ENCODE measurements at regions not wholly inside any gene's neighbourhood (a gene's known extent, or its start where the extent isn't known, plus 50 kb on each side); places are given as distances from the start of the nearest gene placed in this dataset.
A peak's percentile ranks its signal among the peaks of the same experiment; 100 is the strongest.
"Not testable (repeated sequence)": the region's sequence is repeated elsewhere in the genome, so short reads cannot be mapped to it uniquely, and the experiment has no call there.

DNA sequence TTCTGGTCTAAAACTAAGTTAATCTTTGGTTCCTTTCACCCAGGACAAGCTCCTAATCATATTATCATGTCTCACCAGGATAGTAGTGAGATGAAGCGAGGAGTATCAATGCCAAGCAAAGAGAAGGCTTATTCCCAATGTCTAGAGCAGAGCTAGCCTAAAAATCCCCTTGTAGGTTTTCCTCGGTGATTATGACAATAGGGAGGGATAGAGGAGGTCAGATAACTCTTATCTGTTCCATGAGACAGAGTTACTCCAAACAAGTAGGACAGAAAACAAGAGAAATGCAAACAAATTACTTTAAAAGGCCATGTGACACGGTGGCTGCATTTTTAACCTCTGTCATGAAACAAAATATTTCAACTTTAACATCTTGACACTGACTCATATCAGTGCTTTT lies 623.1 kb downstream of the ADCYAP1 start:
- ATAC-seq (no peak), DNase-seq (ENCODE audit: low spot score) (no peak)

DNA sequence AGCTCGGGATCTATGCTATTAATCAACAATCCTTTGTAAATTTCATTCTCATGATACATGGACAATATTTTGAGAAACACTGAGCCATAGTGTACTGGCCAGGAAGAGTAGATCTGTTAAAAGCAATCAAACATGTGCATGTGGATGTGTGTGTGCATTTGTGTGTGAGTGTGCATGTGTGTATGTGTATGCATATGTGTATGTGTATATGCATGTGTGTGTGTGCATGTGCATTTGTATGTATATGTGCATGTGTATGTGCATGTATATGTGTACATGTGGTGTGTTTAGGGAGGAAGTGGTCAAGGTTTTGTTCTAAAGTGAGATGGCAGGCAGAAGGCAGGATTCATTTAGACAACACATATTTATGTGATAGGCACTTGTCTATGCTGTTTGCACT lies 623.8 kb downstream of the ADCYAP1 start:
- no peak for DNase-seq (ENCODE audit: low spot score)
- ATAC-seq, result no peak

DNA sequence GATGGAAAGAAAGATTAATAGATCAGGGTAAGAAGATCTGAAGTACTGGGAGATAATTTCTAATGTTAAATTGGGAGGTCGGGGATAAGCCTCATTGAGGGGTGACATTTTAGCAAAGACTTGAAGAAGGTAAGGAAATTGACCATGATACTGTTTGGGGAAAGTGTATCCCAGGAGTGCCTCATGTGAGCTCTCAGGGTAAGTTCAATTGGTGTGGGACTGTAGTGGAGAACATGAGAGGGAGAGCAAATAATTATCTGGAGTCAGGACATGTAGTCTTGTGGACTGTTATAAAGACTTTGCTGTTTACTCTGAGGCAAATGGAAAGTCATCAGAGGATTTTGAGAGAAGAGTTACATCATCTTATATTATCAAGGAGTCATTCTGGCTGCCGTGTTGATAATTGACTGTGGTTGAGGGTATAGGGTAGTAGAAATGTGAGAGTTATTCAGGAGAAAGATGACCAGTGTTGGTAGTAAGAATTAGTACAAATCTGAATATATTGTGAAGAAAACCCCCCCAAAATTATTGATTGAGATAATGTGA lies 624.4 kb downstream of the ADCYAP1 start:
- DNase-seq (ENCODE audit: low spot score), result no peak

DNA sequence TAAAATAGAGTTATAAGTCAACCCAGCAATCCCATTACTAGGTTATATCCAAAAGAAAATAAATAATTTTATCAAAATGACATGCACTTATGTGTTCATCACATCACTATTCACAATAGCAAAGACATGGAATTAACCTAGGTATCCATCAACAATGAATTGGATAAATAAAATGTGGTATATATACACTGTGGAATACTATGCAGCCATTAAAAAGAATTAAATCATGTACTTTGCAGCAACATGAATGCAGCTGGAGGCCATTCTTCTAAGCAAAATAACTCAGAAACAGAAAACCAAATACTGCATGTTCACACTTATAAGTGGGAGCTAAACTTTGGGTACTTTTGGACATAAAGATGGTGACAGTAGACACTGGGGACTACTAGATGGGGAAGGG lies 626.0 kb downstream of the ADCYAP1 start:
- ATAC-seq (no peak), DNase-seq (ENCODE audit: low spot score) (no peak)

More for the DNA sequence above, 624.4 kb downstream of the ADCYAP1 start:
- no peak for ATAC-seq

DNA sequence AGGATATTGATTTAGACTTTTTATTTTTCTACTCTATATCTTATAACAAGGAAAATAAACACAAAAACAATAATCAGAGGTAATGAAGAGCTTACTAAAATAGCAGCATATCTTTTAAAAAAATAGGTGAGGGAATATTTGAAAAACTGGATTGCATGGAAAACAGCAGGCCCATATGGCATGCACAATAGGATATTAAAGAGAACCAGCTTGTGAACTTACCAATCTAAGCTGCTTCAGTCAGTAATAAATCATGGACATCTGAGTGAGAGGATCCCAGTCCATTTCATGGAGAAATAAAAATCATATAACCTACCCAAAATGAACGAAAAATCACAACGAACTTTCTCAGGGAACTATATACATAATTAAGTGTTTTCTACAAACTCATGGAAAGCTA lies 634.6 kb downstream of the ADCYAP1 start:
- ATAC-seq (no peak), DNase-seq (ENCODE audit: low spot score) (no peak)

DNA sequence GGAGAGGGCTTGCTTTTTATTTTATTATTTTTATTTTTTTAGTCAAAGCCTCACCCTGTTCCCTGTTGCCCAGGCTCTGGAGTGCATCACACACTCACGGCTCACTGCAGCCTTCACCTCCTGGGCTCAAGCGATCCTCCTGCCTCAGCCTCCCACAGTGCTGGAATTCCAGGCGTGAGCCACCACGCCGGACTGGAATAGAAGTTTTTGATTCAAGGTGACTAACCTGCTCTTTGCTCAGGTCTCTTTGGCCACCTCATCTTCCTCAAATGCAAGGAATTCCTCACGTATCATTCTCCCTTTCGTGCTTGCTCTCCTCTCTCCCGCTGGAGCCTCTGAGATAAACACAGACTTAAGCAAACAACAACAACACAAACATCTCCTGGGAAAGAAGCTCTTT lies 636.8 kb downstream of the ADCYAP1 start:
- no peak for ATAC-seq
- no peak for DNase-seq (ENCODE audit: low spot score)

DNA sequence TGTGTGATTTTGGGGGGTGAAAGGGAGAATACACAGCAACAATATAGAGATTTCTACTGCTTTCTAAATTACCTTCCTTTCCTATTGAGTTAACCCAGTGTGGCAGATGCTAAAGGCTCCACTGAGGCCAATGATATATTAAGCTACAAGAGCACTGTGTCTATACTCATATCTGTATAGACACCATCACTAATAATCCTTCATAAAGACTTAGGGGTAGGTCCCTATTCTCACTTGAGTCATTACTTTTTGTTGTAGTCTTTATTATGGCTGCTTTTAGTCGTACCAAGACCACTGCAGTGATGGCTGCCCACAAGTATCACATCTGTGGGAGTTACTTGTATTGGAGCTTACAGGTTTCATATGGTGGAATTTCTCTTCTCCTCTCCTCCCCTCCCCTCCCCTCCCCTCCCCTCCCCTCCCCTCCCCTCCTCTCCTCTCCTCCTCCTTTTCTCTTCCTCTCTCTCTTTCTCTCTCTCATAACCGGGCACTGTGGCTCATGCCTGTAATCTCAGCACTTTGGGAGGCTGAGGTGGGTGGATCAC lies 637.6 kb downstream of the ADCYAP1 start:
- no peak for DNase-seq (ENCODE audit: low spot score)
- no peak for ATAC-seq

DNA sequence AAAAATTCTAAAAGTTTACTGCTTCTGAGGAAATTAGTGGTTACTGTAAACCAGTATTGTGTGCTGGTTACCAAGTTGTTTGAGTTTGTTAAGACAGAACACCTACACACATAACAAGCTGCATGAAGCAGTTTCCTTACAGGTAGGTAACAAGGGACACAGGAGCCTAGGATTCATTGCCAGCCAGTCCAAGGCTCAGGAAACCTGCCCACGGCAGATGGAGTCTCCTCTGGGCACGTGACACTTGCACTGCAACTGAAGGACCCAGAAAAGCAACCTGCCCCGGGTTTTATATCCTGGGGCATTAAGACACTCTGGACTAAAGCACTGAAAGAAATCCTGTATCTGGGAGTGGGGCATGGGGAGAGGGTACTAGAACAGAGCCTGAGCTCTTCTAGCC lies 639.3 kb downstream of the ADCYAP1 start:
- DNase-seq (ENCODE audit: low spot score), result no peak
- ATAC-seq, result no peak

DNA sequence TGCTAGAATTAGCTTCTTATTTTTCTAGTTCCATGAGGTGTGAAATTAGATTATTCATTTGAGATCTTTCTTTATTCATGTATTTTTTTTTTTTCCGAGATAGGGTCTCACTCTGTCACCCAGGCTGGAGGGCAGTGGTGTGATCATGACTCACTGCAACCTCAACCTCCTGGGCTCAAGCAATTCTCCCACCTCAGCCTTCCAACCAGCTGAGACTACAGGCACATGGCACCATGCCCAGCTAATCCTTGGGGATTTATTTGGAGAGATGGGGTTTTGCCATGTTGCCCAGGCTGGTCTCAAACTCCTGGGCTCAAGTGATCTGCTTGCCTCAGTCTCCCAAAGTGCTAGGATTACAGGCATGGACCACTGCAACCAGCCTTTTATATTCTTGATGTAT lies 653.0 kb downstream of the ADCYAP1 start:
- DNase-seq (ENCODE audit: low spot score); ATAC-seq: not testable (repeated sequence)

DNA sequence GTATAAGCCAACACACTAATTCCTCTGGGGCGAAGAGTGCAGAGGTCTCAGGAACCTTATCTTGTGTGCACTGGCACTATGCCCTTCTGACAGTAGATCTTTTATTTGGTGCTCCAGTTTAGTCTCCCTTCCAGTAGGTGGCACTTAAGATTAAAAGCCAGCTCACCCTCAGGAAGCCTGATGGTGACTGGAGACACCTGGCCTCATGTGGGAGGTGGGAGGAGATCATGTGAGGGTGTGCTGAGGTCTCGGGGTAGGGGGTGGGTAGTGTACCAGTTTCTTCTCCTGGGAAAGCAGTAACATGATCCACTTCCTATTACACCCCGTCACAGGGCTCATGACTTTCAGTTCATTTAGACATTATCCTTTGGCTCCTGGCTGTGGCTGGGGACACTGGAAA lies 654.9 kb downstream of the ADCYAP1 start:
- ATAC-seq (peak; percentile 34), DNase-seq (ENCODE audit: low spot score) (no peak)

DNA sequence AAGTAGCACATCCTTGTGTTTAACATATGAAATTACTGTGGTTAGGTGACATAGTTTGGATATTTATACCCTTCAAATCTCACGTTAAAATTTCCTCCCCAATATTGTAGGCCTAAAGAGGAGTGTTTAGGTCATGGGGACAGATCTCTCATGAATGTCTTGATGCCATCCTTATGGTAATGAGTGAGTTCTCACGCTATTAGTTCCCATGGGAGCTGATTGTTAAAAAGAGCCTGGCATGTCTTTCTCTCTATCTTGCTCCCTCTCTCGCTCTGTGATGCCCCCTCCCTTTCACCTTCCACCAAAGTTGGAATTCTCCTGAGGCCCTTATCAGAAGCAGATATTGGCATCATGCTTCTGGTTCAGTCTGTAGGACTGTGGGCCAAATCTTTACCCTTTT lies 660.1 kb downstream of the ADCYAP1 start:
- ATAC-seq (no peak), DNase-seq (ENCODE audit: low spot score) (no peak)

DNA sequence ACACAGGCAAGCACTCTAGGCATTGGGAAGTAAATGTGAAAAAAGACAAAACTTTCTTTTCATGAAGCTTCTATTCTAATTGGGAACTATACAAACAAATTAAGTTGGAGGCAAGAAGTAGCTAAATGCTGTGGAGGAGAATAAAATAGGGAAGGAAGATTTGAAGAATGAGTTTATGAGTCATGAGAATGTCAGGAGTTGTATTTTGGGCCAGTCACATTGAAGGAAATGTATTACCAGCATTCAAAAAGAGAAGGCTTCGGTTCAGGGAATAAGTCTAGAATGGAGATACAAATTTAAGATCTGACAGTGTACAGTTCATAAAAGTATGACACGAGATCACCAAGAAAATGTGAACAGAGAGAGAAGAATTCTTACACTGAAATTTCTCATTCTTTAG lies 666.5 kb downstream of the ADCYAP1 start:
- DNase-seq (ENCODE audit: low spot score) (no peak), ATAC-seq (no peak)

DNA sequence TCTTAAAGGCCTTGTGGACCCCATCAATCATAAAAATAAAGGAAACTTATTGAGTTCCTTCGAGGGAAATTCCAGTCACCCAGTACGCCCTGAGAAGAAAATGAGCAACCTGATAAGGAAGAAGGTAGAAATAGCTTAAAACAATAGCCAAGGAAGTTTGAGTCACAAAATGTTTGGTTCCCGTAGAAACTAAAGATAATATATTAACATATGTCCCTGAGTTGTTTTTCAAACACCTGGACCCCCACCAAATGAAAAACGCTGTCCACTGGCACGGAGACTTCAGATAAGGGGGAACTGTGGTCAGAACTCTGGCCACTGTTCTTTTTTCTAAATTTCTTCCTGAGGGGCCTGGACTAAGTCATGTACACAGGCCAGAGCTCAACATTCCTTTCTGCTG lies 669.1 kb downstream of the ADCYAP1 start:
- ATAC-seq (no peak), DNase-seq (ENCODE audit: low spot score) (no peak)

DNA sequence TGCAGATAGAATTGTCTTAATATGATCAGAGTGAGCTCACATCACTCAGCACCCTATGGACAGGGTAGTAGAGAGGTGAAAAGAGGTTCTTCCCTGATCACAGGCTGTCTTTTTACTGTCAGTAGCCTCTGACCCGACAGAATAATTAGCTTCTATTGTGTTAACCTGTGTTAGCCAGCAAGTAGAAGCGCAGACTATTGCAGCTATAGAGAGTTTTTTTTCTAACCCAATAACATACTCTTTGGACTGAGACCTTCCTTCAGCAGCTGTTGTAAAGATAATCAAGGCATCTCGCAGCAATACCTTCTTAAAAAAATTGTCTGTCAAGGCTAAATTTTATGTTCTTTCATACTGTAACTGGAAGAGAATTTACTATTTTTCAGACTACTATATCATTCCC lies 670.4 kb downstream of the ADCYAP1 start:
- DNase-seq (ENCODE audit: low spot score) (no peak), ATAC-seq (no peak)

DNA sequence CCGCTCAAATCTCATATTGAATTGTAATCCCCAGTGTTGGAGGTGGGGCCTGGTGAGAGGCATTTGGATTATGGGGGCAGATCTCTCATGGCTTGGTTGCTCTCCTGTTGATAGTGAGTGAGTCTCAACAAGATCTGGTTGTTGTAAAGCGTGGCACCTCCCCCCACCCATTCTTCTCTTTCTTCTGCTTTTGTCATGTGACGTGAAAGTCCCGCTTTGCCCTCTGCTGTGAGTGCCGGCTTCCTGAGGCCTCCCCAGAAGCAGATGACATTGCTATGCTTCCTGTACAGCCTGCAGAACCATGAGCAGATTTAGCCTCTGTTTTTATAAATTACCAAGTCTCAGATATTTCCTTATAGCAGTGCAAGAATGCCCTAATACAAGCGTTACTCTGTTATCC lies 673.8 kb downstream of the ADCYAP1 start:
- ATAC-seq (no peak), DNase-seq (ENCODE audit: low spot score) (no peak)

DNA sequence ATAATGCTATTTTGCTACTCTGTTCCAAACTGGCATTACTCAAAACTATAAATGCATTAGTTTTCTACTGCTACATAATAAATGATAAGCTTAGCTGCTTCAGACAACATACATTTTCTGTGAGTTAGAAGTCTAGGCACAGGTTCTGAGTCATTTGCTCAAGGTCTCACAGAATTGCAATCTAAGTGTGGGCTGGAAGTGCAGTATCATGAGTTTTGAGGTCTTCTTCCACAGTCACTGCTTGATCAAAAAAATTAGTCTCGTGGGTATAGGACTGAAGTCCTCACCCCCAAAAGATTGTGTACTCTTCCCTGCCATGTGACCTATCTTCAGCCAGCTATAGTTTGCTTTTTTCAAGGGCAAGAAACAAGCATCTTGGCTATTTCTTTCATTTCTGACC lies 676.9 kb downstream of the ADCYAP1 start:
- no peak for DNase-seq (ENCODE audit: low spot score)
- no peak for ATAC-seq

DNA sequence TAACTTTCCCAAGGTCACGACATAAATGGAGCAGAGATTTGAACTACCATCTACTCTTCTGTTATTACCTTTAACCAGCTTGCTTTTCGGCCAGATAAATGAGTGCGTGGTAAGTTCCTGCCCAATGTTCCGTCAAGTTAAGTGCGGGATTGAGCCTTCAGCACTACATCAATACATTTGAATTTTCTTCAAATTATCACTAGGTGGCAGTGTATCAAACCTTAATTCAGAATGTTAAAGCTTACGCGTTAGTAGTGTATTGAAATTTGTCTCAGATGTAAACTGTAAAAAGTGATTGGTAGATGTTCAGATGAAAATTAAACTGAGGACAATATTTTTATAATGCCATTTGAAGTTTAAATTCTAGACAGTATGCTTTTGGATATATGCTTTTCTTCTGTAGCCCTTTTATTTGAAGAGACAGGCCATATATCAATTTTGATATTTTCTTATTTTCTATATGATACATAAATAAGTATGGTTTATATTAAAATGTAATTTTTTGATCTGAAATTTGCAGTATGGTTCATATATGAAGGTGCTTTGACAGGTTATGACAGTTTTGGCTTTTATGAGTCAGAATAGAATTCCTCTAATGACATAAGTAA lies 681.3 kb downstream of the ADCYAP1 start:
- peak; percentile 83 for ATAC-seq

DNA sequence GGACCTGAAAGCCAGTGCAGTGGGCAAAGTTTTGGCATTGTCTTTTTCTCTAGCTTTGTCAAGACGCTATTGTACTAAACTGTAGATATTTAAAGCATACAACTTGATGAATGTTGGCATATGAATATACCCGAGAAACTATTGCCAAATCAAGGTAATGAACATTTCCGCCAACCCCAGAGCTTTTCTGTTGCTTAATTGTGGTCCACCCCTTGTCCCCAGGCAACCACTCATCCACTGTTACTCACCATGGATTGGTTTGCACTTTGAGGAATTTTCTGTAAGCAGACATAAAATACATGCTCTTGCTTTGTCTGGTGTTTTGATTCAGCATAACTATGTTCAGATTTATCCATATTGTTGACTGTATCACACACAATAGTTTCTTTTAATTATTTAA lies 688.4 kb downstream of the ADCYAP1 start:
- no peak for ATAC-seq

More for the DNA sequence above, 681.3 kb downstream of the ADCYAP1 start:
- DNase-seq (ENCODE audit: low spot score), result no peak

DNA sequence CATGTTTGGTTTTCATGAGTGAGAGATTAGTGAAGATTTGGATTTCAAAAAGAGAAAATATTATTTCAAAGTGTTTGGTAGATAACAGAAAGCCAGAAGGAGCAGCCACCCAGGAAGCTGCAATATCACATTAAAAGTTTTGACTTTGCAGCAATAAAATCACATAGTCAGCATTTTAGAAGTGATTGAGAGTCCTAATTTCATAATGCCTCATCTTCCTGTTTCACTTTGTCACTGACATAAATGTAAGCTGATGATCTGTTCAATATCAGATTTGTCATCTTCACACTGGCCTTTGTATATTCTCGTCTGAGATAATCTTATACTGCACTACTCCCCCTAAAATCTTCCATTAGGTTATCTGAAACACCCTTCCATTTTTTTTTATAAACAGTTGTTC lies 690.5 kb downstream of the ADCYAP1 start:
- no peak for ATAC-seq

More for the DNA sequence above, 688.4 kb downstream of the ADCYAP1 start:
- DNase-seq (ENCODE audit: low spot score), result no peak

DNA sequence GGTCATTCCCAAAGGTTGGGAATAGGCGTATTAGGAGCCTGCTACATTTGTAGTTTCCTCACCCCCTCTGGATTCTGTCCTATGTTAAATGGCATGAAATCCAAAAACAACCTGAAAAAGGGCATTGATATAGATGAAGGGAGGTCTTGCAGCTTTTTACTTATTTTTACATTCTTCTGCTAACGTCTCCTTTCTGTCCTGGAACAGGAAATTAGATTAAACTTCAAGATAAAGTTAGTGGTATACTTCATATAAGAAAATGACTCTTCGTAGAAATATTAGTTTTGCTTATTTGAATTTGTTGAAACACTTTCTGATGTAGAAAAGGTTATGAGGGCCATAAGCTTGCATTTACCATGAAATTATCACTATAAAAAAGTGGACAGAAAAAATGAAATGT lies 694.5 kb downstream of the ADCYAP1 start:
- DNase-seq (ENCODE audit: low spot score), result no peak
- no peak for ATAC-seq

More for the DNA sequence above, 690.5 kb downstream of the ADCYAP1 start:
- no peak for DNase-seq (ENCODE audit: low spot score)

DNA sequence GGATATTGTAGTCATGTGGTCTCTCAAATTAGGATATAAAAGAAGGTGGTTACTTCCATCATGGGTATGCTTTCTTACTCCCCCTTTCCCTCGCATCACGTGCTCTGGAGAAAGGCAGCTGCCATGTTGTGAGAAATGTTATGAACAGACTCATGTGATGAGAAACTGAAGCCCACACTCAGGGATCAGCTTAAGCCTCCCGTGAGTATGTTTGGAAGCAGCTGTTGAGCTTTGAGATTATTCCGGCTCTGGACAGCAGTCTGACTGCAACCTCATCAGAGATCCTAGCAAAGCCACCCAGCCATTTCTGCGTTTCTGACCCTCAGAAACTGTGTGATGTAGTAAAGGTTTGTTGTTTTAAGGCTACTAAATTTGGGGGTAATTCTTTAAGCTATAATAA lies 700.1 kb downstream of the ADCYAP1 start:
- ATAC-seq (no peak), DNase-seq (ENCODE audit: low spot score) (no peak)

DNA sequence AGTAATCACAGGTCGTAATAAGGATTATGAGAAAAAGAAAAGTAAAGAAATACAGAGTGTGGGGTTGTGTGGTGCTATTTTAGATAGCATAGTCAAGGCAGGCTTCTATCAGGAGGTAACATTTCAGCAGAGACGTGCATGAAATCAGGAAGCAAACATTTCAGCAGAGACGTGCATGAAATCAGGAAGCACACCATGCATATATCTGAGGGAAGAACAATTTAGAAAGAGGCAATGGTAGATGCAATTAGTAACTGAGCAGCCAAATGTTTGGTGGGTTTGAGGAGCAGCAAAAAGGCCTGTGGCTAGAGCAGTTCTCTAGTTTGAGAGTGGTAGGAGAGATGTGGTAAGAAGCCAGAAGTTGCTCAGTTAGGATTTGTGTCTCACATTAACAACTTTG lies 713.7 kb downstream of the ADCYAP1 start:
- DNase-seq (ENCODE audit: low spot score), result no peak
- ATAC-seq, result no peak

DNA sequence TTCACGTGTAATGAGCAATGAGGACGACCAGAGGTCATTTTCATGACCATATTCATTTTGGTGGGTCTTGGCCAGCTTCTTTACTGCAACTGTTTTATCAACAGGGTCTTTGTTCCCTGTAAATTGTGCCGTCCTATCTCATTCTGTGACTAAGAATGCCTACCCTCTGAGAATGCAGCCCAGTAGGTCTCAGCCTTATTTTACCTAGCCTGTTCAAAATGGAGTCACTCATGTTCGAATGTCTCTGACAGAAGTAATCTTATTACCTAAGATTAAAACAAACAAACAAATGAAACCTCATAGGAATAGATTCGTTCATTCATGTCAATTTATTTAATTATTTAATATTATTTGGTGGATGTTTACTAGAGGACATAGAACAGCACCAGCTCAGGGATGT lies 714.8 kb downstream of the ADCYAP1 start:
- DNase-seq (ENCODE audit: low spot score) (no peak), ATAC-seq (no peak)

Measured in left lobe of liver (tissue), 2 donors.